Right cardiac atrium (tissue), 5 donors: ENCODE measurements at regions not wholly inside any gene's neighbourhood (a gene's known extent, or its start where the extent isn't known, plus 50 kb on each side); places are given as distances from the start of the nearest gene placed in this dataset.

Experiments used
- ATAC-seq, 2 donors: fragments of 200-7000 bp; cut with Tn5 transposase; one replicate each; pipeline versions ENCODE4 v1.8.0 to v1.9.1; 2020; ENCODE audit warnings: moderate library complexity in 2 of 2, mild to moderate bottlenecking in 1 of 2
- DNase-seq, 3 donors: peaks; one replicate each; pipeline ENCODE4 v3.0.0-alpha.2; 2020
- H3K27ac ChIP-seq: one replicate; pipeline ENCODE4 v1.5.1; 2013; ENCODE audit warnings: mild to moderate bottlenecking, low read length, control low read depth, moderate library complexity
- H3K27me3 ChIP-seq: one replicate; pipeline ENCODE4 v1.6.1; 2013; ENCODE audit not compliant: control insufficient read depth, insufficient read depth
- H3K4me1 ChIP-seq: one replicate; pipeline ENCODE4 v1.6.1; 2013; ENCODE audit warnings: low read length; ENCODE audit not compliant: control insufficient read depth, insufficient read depth
- H3K4me3 ChIP-seq: one replicate; pipeline ENCODE4 v1.5.1; 2013; ENCODE audit warnings: low read length, control low read depth
- H3K9me3 ChIP-seq: one replicate; pipeline ENCODE4 v1.6.1; 2013; ENCODE audit warnings: low read length; ENCODE audit not compliant: control insufficient read depth
- WGBS: extraction: QIAGEN DNeasy Blood & Tissue Kit; methylation state at CpG from one replicate; pipeline ENCODE4 v1.1.7; 2013; 5-methylcytosine and 5-hydroxymethylcytosine counted together
- intact Hi-C, 4 donors: fragments of 100-400 bp; cut with DNase I; formaldehyde crosslinking; loops; one replicate each; pipeline versions ENCODE4 v1.11.0 to v1.14.0; 2022 to 2023
- donor health status: healthy with polysubstance abuse.
- donor health status: DM: no; HTN: yes; CAD: no.
- donor health status: DM: no; HTN: no; CAD: no.
- donor health status: DM: no; HTN: yes; CAD: no; lungs with severe emphysema.
- donor health status: DM: yes; HTN: yes; CAD: no.

GRCh38 chr1:34415140-34415539, 238.4 kb downstream of the C1orf94 start:
- DNase-seq, result no peak
- Histone ChIP-seq H3K27me3 (no peaks in the 10 kb centered on the region), H3K27ac (no peak overlapping the region), H3K4me3 (no peak overlapping the region), H3K4me1 (no peaks in the 10 kb centered on the region), H3K9me3 (no peaks in the 10 kb centered on the region)
- ATAC-seq, result no peak
- intact Hi-C loops, result no loop called here
- 69% methylated on average over 6 of the region's 6 CpGs for WGBS

- intact Hi-C loops, result no loop called here
- Histone ChIP-seq H3K27ac (no peak overlapping the region), H3K9me3 (no peaks in the 10 kb centered on the region), H3K27me3 (no peaks in the 10 kb centered on the region), H3K4me1 (no peaks in the 10 kb centered on the region), H3K4me3 (no peak overlapping the region)
- ATAC-seq (no peak), DNase-seq (no peak)
- 82% methylated on average over 3 of the region's 3 CpGs for WGBS
Observed at GRCh38 chr1:34418166-34418565, 241.5 kb downstream of the C1orf94 start.

GRCh38 chr1:34419663-34420136, 243.0 kb downstream of the C1orf94 start:
- no peaks in the 10 kb centered on the region for H3K27me3 ChIP-seq
- no peak for ATAC-seq
- no peak for DNase-seq
- H3K4me3 ChIP-seq, result no peak overlapping the region
- intact Hi-C loops, result loop anchor here in 1 of 4 donors (10.0 kb wide), 1 partner anchor 145 kb away; no protein-coding TSS in a partner anchor
- no peaks in the 10 kb centered on the region for H3K9me3 ChIP-seq
- H3K27ac ChIP-seq, result no peak overlapping the region
- no peaks in the 10 kb centered on the region for H3K4me1 ChIP-seq
- WGBS, result 31% methylated on average over 5 of the region's 5 CpGs

DNA sequence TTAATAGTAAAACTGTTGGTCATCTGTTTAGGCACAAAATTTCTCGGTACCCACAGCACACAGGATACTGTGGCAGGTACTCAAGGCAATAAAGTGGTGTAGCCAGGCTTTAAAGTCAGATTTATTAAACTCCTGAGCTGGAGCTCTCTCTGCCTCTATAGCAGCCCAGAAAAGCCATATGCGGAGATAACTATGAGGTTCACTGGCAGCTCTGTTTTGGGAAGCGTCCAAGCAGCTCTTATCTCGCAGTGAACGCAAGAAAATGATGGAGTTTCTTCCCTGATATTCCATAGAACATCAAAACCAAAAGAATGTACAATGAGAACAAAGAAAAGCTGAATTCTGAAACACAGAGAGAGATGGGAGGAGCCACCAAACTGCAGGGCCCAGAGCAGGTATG, 248.3 kb downstream of the C1orf94 start:
- ATAC-seq (no peak), DNase-seq (no peak)
- H3K27me3 ChIP-seq, result no peaks in the 10 kb centered on the region
- H3K4me1 ChIP-seq, result no peaks in the 10 kb centered on the region
- H3K4me3 ChIP-seq, result no peak overlapping the region
- no peak overlapping the region for H3K27ac ChIP-seq
- intact Hi-C loops, result loop anchor here in 1 of 4 donors (10.0 kb wide), 1 partner anchor 150 kb away; no protein-coding TSS in a partner anchor
- WGBS, result 51% methylated on average over 5 of the region's 5 CpGs
- H3K9me3 ChIP-seq, result no peaks in the 10 kb centered on the region

GRCh38 chr1:34425785-34426184, 249.1 kb downstream of the C1orf94 start:
- Histone ChIP-seq H3K9me3 (no peaks in the 10 kb centered on the region), H3K4me1 (no peaks in the 10 kb centered on the region), H3K27me3 (no peaks in the 10 kb centered on the region), H3K27ac (no peak overlapping the region), H3K4me3 (no peak overlapping the region)
- ATAC-seq (no peak), DNase-seq (no peak)
- 8% methylated on average over 2 of the region's 2 CpGs for WGBS
- intact Hi-C loops, result loop anchor here in 1 of 4 donors (10.0 kb wide), 1 partner anchor 151 kb away; no protein-coding TSS in a partner anchor

DNA sequence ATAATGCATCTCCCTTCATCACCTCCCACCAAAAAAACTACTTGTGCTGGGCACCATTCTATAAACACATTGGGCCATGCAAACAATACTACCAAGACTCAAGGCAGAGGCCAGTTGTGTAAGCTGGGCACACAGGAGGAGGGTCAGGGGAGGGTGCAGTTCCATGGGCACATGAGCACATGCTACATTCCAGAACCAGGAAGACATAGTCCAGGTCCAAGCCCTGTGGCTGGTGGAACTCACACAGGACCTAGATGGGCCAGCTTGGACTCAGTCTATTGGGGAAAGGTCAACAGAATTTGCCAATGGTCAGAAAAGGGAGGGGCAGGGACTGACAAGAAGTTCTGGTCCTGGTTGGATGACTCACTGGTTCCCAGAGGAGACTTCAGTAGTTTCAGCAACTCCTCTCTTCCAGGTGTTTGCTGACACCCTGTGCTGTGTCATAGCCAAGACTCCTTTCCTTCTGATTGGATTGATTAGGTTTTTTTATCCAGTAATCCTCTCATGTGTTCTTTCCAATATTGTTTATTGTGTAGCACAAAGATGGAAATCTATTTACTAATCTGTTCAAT, 249.7 kb downstream of the C1orf94 start:
- no peak for ATAC-seq
- no peak for DNase-seq
- Histone ChIP-seq H3K9me3 (no peaks in the 10 kb centered on the region), H3K4me3 (no peak overlapping the region), H3K4me1 (no peaks in the 10 kb centered on the region), H3K27me3 (no peaks in the 10 kb centered on the region), H3K27ac (no peak overlapping the region)
- intact Hi-C loops, result loop anchor here in 1 of 4 donors (10.0 kb wide), 1 partner anchor 152 kb away; no protein-coding TSS in a partner anchor

- ATAC-seq, result no peak
- DNase-seq, result no peak
Observed at GRCh38 chr1:34427170-34427569, 250.5 kb downstream of the C1orf94 start.

DNA sequence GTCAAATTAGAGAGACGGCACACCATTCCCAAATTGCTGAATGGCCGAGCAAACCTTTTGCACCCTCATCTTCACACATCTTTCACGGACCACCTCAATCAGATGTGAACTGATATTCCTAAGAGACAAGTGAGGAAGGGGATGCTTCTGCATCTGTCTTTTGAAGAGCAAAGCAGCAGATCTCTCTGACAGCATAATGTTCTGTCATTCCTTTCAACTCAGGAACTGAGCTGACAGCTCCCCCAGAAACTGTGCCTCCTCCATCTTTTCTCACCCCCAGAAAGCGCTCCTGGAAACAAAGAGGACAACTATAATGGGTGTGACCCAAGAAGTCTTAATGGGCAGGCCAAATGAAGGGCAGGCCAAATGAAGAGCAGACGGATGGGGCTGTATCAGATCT, 256.4 kb downstream of the C1orf94 start:
- H3K27ac ChIP-seq, result no peak overlapping the region
- intact Hi-C loops, result no loop called here
- no peaks in the 10 kb centered on the region for H3K27me3 ChIP-seq
- DNase-seq, result no peak
- no peaks in the 10 kb centered on the region for H3K9me3 ChIP-seq
- ATAC-seq, result no peak
- WGBS, result 71% methylated on average over 5 of the region's 5 CpGs
- H3K4me3 ChIP-seq, result no peak overlapping the region
- H3K4me1 ChIP-seq, result no peaks in the 10 kb centered on the region

More at GRCh38 chr1:34427170-34427569, 250.5 kb downstream of the C1orf94 start:
- Histone ChIP-seq H3K9me3 (no peaks in the 10 kb centered on the region), H3K4me1 (no peaks in the 10 kb centered on the region), H3K27ac (no peak overlapping the region), H3K27me3 (no peaks in the 10 kb centered on the region), H3K4me3 (no peak overlapping the region)
- intact Hi-C loops, result loop anchor here in 1 of 4 donors (10.0 kb wide), 1 partner anchor 152 kb away; no protein-coding TSS in a partner anchor
- 78% methylated on average over 4 of the region's 4 CpGs for WGBS

GRCh38 chr1:34436836-34437235, 260.1 kb downstream of the C1orf94 start:
- WGBS, result 69% methylated on average over 3 of the region's 3 CpGs
- Histone ChIP-seq H3K27me3 (no peaks in the 10 kb centered on the region), H3K4me3 (no peak overlapping the region), H3K4me1 (no peaks in the 10 kb centered on the region), H3K9me3 (no peaks in the 10 kb centered on the region), H3K27ac (no peak overlapping the region)
- intact Hi-C loops, result no loop called here
- DNase-seq, result no peak
- no peak for ATAC-seq

DNA sequence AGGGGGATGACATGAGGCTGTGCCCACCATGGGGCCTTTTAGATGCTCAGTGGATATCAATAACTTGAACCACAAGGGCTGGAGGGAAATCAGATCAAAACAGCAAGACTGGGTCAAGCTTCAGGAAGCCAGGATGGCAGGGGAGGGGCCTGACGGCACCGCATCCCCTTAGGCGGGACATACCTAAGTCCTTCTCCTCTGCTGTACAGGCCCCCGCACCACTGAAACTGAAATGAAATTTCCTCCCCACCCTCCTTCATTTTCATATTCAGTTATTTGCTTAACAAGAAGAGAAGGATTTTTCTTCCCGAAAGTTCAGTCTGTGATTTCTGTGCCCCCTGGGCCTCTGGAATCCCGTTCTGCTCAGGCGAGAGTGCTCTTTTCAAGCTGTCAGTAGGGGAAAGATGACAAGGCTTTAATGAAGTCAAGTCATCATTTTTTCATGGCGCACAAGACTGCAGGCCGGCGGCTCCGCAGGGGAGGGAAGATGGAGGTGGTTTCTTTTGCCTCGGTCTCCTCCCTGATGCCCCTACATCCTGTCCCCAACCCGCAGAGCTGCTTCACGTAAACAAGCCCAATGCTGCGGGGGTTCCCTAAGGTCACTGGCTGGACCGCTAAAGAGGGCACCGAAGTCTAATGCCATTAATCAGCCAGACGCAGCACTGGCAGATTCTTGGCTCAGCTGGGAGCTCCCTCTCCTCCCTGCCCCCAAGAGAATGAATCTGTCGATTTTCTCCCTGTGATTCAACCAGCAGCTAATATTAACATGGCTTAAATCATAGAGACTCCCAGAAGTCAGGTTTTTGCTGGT, 264.8 kb downstream of the C1orf94 start:
- no peak for DNase-seq
- 47% methylated on average over 19 of the region's 19 CpGs for WGBS
- Histone ChIP-seq H3K27ac (no peak overlapping the region), H3K4me3 (no peak overlapping the region), H3K4me1 (no peaks in the 10 kb centered on the region), H3K9me3 (no peaks in the 10 kb centered on the region), H3K27me3 (no peaks in the 10 kb centered on the region)
- intact Hi-C loops, result no loop called here
- no peak for ATAC-seq

DNA sequence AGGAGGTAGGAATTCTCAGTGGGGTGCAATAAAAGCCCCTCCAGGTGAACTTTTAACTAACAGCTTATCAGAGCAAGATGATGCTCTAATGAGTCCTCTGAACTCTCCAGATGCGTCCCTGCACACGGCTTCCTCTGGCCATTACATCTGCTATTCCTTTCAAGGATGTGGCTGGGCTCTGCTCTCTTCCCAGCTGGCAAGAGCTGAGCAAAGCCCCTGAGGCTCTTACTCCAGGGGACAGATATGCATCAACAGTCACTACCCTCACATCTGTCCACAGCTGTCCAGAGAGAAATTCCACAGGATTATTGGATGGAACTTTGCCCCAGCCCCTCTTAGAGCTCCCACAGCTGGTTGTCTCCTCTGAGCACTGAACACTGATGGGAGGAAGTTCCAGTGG, 267.8 kb downstream of the C1orf94 start:
- H3K27me3 ChIP-seq, result no peaks in the 10 kb centered on the region

More for the DNA sequence above, 267.8 kb downstream of the C1orf94 start:
- Histone ChIP-seq H3K4me3 (no peak overlapping the region), H3K4me1 (no peaks in the 10 kb centered on the region), H3K27ac (no peak overlapping the region), H3K9me3 (no peaks in the 10 kb centered on the region)
- no peak for ATAC-seq
- DNase-seq, result no peak
- WGBS, result 61% methylated on average over 2 of the region's 2 CpGs
- intact Hi-C loops, result no loop called here
